Hippocampal formation (tissue), 2 donors: ENCODE measurements at regions not wholly inside any gene's neighbourhood (a gene's known extent, or its start where the extent isn't known, plus 50 kb on each side); places are given as distances from the start of the nearest gene placed in this dataset.

Experiments used
- DNase-seq, 2 donors: peaks; one replicate each; lab custom pipeline; 2025; lab: John Stamatoyannopoulos, UW

DNA sequence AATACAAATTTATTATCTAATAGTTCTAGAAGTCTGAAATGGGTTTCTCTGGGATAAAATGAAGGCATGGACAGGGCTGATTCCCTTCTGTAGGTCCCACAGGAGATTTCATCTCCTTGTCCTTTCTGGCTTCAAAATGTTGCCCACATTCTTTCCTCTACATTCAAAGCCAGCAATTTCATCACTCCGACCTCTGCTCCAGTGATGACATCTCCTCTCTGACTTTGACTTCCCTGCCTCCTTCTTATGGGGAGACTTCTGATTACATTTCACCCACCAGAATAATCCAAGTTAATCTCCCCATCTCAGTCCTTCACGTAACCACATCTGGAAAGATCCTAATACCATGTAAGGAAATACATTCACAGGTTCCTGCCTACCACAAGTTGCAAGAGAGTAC, 358.0 kb upstream of the C1orf87 start:
- DNase-seq = no peak

DNA sequence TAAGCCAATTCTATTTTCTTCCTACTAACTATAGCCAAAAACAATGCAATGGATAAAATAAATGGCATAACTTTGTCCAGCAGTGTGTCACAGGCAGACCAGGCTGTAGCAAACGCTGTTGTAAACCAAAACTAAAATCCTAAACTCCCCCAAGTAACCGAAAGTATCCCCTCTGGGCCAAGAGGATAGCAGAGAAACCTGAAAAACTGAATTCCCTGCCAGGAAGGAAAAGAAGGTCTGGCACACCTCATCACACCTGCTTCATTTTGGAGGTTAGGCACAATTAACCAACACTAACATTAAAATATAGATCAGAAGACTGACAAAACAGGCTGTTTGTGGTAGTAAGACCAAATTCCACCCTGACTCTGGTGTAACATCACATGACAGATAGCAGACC, 356.8 kb upstream of the C1orf87 start:
- DNase-seq = no peak

DNA sequence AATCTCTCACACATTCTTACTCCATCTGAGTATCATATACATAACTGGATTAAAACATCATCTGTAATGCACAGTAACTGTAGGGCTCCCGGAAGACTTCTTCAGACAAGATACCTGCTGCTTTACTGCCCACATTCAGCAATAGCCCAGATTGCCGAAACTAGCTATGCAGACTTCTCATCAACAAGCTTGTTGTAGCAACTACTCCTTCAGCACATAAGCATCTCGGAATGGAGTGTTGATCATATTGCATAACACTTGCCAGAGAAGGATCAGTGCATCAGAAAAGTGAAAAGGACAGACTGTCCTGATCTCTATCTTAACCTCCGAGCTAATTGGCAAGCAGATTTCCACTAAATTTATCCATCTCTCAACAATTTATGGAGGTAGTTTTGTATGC, 354.6 kb upstream of the C1orf87 start:
- no peak for DNase-seq

DNA sequence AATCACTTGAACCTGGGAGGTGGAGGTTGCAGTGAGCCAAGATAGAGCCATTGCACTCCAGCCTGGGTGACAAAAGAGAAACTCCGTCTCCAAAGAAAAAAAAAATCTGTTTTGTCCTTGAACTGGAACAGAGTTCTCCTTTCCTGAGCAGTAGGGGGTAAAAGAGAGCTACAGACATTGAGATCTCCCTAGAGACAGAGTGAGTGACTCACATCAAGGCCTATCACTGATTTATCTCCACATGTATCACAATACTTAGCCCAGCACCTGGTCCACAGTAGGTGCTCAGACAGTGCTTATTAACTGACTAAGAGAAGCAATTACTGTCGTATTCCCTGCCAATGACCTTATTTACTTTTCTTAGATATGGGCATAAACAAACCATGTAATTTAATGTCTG, 354.1 kb upstream of the C1orf87 start:
- no peak for DNase-seq

DNA sequence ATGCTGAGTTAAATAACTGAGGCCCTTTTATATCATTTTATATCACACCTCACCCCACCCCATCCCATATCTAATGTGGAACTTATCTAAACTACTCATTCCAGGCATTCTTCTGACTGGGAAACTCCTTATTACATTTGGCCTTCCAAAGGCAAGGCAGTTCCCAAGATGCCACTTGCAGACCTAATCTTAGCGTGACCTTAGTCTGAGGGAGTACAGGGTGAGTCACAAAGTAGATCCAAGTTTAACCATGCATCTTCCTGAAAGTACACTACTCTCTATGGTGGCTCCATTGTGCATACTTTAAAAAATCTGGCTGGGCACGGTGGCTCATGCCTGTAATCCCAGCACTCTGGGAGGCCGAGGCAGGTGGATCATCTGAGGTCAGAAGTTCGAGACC, 353.6 kb upstream of the C1orf87 start:
- DNase-seq = no peak

DNA sequence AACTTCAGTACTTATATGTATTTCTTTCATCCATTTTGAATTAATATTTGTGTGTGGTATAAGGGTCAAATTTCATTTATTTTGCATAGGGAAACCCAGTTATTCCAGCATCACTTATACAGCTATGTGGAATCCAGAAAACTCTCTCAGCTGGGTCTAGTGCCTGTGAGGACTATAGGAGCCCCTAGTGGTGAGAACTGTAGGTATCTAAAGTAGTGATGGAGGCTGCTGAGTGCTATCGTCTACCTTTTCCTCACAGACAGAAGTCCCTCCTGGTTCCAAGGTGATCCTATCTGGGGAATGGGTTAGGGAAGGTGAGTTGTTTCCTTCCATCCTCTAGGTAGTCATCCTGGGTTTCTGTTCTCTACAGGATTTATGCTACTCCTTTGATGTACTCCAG, 352.0 kb upstream of the C1orf87 start:
- no peak for DNase-seq

DNA sequence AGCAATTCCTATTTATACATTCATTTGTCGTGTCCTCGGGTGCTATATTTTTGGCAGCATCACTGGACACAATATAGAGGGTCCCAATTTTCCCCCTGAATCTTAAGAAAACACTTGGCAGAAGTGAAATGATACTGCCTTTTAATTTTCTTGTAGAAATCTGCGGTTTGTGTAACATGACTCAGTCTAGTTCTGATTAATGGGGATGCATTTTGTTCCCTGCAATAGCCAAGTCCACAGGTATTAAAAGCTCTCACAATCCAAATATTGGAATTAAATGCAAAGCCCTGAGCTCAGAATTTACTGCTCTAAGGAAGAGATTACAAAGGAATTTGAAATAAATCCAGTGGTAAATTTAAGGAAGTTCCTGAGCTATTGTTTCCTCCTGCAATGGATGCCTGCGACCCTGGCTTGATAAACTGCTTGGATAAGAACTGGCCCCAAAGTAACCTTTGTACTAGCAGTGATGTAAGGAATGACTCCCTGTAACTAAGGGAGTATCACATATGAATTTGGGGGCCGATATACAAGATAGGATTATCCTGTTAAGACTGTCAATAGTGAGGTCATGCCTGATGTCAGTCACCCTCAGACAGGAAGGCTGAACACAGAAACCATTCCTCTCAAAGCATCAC, 349.7 kb upstream of the C1orf87 start:
- no peak for DNase-seq

DNA sequence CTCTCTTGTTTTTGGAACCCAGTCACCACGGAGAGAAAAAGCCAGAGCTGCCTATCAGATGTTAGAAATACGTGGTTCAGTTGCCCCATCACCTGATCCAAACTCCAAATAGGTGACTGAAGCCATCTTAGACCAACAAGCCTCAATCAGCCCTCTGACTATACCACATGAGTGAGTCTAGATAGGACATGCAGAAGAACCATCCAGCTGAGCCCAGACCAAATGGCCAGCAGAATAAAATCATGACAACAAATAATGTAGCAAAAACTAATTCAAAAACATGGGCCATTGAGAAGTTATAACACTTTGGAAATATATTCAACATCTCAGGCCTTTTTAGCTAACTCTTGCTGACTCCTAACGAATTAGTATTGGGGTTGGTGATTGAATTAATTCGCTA, 348.4 kb upstream of the C1orf87 start:
- no peak for DNase-seq

DNA sequence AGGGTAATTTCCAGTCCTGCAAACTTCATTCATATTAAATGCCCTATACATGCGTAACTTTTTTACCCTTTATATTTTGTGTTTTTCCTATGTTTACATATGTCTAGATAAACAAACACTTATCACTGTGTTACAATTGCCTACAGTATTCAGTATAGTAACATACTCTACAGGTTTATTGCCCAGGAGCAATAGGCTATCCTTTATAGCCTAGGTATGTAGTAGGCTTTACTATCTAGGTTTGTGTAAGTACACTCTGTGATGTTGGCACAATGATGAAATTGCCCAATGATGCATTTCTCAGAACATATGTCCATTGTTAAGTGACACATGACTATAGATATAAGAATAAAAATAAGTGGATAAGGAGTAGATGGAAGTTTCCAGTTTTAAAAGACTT, 345.5 kb upstream of the C1orf87 start:
- no peak for DNase-seq

DNA sequence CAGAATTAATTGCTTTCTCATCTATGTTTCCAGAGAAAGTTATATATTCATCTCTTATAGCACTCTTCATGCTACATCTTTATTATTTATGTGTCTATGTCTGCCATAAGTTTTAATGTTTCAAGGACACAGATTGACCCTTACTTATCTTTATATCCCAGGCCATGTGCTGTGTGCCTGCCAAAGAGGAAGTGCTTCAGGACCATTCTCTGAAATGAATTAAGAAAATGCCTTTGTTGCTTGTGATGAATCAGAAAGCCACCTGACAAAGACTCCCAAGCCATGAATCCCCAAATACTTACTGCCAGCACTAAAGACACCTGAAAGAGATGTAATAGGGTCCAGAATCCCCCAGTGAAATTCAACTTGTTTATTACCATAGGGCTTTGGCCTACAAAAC, 342.1 kb upstream of the C1orf87 start:
- DNase-seq = no peak

DNA sequence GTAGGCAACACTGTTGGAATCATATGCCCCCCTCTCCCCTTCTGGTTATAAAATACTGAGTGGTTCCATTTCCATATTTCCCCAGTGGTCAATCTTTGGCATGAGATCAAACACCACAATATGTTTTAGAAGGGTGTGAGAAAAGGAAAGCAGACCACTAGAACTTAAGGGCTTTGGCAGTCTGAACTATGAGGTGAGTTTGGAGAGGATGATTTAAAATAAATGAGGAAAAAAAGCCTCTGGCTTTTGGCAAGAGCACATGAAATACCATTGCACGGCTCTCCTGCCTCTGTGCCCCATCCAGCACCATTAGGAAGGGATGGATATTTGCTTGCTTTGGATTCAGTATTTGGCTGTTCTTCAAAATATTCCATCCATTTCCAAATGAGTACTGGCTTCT, 339.5 kb upstream of the C1orf87 start:
- no peak for DNase-seq

DNA sequence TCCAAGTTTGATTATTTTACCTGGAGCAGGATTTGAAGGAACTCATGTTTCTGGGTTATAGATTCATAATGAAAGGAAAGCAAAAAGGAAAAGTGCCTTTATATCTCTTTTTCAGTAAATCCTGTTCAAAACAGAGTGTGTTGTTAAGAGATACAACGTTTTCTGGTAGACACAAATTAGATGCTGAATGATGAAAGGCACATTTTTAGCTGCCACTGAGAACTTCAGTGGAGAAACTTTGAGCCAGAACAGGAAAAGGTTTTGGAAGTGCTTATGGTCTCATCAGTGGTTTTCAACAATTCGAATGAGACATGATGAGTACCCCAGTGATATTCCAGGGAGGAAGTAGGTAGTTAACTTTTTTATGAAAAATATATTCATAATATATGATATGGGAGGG, 338.0 kb upstream of the C1orf87 start:
- DNase-seq = no peak

DNA sequence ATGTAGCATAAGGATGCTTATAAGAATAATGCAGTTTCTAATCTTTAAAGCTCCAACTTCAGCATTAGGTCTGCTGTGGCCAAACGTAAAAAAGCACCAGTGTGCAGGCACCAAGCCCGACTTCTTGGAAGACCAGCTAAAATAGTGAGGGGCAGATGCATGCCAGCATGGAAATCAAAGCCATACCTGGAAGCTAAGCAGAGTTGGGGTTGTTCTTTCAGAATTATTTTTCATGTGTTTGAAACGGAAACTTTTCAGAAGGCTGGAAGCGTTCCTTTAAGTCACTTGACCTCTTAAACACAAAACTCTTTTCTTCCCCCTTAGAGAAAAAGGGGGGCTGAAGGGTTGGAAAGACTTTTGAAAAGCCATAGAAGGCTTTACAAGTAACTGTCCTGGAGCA, 329.2 kb upstream of the C1orf87 start:
- DNase-seq = no peak

DNA sequence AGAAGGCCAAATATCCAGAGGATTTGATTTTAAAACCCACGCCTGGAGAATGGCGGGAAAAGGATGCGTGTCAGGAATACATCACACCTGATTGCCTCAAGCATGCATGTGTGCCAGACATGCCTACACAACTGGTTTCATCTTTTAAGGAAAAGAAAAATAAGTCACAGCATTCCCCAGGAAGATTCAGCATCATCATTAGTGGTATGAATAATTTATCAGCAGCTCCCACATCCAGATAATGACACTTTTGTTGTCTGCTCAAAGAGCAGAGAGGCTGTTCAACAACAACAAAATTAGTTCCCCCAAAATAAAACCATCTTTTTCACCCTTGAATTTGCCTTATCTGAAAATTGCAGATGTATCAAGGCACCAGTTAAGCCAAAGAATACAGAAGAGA, 328.6 kb upstream of the C1orf87 start:
- no peak for DNase-seq

DNA sequence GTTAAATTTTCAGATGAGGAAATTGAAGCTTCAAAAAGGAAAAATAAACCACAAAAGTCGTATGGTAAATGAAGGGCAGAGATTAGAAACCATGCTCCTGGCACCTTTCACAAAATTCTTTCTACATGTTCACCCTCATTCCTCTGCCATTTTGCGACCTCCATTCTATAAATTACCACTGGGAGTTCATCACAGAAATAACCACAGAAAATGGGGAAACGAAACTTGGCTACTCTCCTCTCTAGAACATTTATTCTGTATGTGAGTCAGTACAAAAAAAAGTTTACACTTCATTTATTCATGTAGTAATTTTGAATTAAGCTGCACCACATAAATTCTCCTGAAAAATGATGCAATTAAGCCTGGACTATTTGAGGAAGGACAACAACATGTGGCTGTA, 320.9 kb upstream of the C1orf87 start:
- no peak for DNase-seq

DNA sequence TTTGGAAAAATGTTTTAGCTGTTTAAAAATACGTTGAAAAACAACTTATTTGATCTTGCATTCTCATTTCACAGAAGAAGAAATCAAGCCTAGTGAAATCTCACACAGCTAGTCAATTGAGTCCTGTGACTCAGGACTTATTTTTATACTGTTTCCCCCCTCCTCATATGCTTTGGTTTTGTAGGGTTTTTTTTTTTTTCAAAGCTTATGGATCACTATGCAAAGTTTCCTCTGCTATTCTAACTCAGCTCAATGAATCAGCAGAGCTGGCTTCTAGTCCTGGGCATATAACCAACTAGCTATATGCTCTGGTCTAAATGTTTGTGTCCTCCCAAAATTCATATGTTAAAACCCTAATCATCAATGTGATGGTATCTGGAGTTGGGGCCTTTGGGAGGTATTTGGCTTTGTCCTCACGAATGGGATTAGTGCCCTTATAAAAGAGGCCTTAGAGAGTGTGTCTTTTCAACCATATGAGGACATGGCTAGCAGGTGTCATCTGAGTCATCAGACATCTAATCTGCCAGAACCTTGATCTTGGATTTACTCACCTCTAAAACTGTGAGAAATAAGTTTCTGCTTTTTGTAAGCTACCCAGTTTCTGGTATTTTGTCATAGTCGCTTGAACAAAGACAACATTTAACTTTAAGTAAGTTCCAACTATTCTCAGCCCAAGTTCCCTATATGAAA, 317.2 kb upstream of the C1orf87 start:
- DNase-seq = no peak

DNA sequence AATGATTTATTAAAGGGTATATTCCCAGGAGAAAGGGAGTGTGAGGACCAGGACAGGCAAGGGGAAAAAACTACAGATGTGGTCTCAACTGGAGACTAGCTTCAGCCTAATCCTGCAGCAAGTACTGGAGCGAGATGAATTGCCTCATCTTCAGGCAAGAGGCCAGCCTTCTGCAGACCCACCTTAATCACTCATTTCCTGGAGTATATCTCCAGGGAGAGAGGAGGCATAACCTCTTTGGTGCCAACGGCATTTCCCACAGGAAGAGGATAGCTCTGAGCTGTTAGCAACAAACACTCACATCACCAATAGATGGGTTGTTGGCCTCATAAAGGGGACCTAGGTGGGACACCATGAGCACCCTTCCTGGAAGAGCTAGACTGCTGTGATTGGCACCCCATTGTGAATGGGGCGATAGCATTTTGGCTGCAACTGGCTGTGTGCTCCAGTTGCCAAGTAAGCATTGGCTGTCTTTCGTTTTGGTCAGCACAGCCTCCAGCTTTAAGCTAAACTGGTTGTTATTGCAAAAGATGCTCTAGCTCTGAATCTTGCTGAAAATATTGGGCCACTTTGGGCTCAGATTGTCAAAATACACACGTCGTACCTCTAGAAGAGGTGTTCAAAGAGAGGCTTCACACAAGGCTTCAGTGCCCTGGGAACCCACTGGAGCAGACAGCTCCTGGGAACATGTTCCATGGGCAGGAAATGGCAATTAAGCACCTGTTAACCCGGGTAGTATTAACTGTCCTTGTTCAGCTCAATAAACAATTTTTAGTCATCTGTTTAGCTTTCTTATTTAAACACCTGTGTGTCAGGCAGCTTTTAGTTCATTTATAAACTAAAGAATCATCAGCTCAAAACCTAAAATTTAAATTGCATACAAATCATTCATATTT, 314.8 kb upstream of the C1orf87 start:
- no peak for DNase-seq

DNA sequence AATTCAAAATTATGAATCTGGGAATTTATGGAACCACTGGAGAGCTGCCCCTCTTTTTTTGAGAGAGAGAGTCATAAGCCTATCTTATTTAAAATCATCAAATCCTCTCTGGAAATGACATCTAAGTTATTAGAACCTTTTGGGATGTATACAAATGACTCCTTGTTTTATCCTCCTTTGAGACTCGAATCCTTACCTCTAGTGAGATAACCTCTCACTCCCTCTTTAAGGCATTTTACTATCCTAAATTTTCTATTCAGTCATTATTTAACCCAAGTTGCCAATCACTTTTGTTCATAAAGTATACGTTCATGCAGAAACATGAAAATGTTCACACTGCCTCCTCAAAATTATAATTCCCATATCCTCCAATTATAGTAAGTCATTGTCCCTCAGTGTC, 313.6 kb upstream of the C1orf87 start:
- no peak for DNase-seq

DNA sequence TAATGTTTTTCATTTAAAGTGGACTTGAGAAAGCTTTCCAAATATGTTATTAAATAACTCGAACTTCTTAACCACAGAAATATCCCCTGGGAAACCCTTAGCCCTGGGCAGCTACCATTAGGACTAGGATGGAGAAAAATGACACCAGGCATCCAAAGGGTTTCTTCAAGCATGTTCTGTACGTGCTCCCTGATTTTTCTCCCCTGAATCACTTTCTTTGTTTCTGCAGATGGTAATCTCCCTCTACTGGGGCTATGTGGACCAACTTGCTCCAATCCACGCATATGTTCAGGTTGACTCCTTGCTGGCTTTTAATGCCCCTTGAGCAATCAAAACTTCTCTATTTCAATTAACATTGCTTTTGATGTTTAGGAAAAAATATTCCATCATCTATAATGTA, 312.7 kb upstream of the C1orf87 start:
- DNase-seq = no peak

DNA sequence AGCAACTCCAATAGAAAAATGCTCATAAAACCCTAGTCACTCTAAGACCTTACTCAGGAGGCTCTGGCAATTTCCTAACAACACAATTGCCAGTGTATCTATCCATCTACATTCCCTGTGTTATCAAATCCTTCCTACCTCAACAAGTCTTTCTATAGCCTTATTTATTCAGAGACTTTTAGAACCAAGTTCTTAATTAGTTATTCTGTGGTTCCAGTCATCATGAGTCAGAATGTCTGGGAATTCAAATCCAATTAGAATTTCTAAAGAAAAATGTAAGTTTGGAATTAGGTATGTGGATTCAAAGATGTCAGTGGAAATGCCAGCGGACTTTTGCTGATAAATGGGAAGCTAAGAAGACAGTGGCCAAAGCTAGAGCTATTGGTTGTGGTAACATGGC, 302.6 kb upstream of the C1orf87 start:
- no peak for DNase-seq

DNA sequence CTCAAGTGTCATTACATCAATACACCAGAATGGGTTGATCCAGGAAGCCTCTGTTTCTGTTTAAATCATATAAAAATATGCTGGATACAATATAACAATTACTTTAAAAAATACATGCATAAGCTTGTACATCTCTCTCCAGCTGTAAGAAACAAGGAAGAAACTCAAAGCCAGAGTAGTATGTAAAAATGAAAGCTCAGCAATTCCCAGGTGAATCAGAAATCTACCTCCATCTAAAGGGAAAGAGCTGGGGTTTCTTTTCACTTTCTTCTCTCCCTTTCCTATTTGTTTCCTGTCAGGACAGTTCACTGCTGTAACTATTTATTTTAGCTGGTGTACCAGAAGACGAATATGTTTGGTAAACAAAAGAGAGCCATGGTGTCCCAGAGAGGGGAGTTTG, 301.0 kb upstream of the C1orf87 start:
- no peak for DNase-seq

DNA sequence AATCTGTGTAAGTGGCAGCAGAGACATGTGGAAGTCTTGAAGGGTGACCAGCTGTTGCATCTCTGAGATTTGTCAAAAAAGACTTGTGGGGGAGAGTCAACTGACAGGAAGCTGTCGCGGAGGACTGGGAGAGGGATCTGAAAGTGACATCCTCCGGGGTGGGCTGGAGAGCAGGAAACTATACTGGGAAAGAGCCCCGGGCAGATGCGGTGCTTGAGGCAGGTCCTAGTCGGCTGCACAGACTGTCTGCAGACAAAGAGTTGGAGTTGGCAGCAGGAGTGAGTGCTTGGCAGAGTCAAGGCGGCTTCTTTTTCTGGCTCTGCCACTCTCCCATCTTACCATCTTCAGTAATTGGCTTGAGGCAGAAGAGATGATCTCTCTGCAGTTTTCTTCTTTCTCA, 294.0 kb upstream of the C1orf87 start:
- peak in 1 of 2 donors; percentile 8 for DNase-seq

DNA sequence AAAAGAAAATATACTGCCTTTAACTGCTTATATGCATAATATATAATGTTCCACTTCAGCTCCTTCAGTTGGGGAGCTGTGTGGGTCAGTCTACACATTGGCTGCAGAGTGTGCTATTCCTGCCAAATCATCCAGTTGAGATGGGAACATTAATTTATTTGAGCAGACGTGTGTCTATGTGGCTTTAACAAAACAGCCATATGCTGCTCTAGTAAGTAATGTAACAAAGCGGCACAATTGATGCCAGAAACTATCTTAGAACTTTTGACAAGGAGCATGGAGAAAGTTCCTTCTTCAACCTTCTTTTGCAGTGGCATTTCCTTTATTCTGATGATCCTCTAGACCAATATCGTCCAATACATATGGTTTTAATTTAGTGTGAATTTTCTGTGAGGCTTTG, 285.9 kb upstream of the C1orf87 start:
- no peak for DNase-seq
